Retinal pigment epithelial cell (primary cell): ENCODE measurements at regions not wholly inside any gene's neighbourhood (a gene's known extent, or its start where the extent isn't known, plus 50 kb on each side); places are given as distances from the start of the nearest gene placed in this dataset.

ENCODE experiments used
- DNase-seq: peaks from one replicate; pipeline ENCODE4 v3.0.0-alpha.2; 2010; ENCODE audit warnings: low read depth
- H3K4me3 ChIP-seq: 2 replicates; pipeline ENCODE4 v1.5.1; 2011; ENCODE audit warnings: mild to moderate bottlenecking, low read length, control low read depth, moderate library complexity
- CTCF ChIP-seq: conservative IDR thresholded peaks from 2 replicates; pipeline ENCODE4 v1.5.1; 2011; ENCODE audit warnings: low read depth, low read length, control low read depth, inconsistent platforms

GRCh38 chr15:69648212-69648611 is 195.6 kb downstream of the RPLP1 start:
- H3K4me3 ChIP-seq, result no peak overlapping the region
- no peak for TF ChIP-seq CTCF
- no peak for DNase-seq

- no peak for DNase-seq
- no peak overlapping the region for H3K4me3 ChIP-seq
- TF ChIP-seq CTCF, result no peak
These were observed 196.4 kb downstream of the RPLP1 start for GRCh38 chr15:69648775-69649735.

GRCh38 chr15:69652293-69652692 is 199.7 kb downstream of the RPLP1 start:
- DNase-seq, result no peak
- no peak overlapping the region for H3K4me3 ChIP-seq
- no peak for TF ChIP-seq CTCF

GRCh38 chr15:69652751-69653305 is 200.2 kb downstream of the RPLP1 start:
- H3K4me3 ChIP-seq, result no peak overlapping the region
- TF ChIP-seq CTCF, result no peak
- DNase-seq, result no peak

GRCh38 chr15:69653306-69653705 is 200.7 kb downstream of the RPLP1 start:
- no peak for DNase-seq

GRCh38 chr15:69653846-69654245 is 201.2 kb downstream of the RPLP1 start:
- no peak overlapping the region for H3K4me3 ChIP-seq
- no peak for TF ChIP-seq CTCF
- DNase-seq, result no peak

More at GRCh38 chr15:69653306-69653705, 200.7 kb downstream of the RPLP1 start:
- H3K4me3 ChIP-seq, result no peak overlapping the region
- TF ChIP-seq CTCF, result no peak
